Activated CD4-positive, alpha-beta T cell treated with anti-CD3 and anti-CD28 coated beads for 36 hours (primary cell): ENCODE measurements at regions not wholly inside any gene's neighbourhood (a gene's known extent, or its start where the extent isn't known, plus 50 kb on each side); places are given as distances from the start of the nearest gene placed in this dataset.

Source experiments
- ATAC-seq: fragments of 200-7000 bp; cut with Tn5 transposase; one replicate; pipeline ENCODE4 v1.10.0; 2021; ENCODE audit warnings: mild to moderate bottlenecking, moderate library complexity
- CTCF ChIA-PET: fragments of 350-600 bp; sonication (Branson Sonifier 250); formaldehyde crosslinking; loops from one replicate; lab custom pipeline; 2021; ENCODE audit warnings: antibody characterized with exemption; lab: Charles Lee
- POLR2A ChIA-PET: fragments of 350-600 bp; sonication (Branson Sonifier 250); formaldehyde crosslinking; loops from one replicate; lab custom pipeline; 2021; ENCODE audit warnings: antibody characterized with exemption, inconsistent platforms; lab: Charles Lee
- DNase-seq: peaks from one replicate; pipeline ENCODE4 v3.0.0-alpha.2; 2020
- H3K27ac Mint-ChIP-seq: one replicate; pipeline ENCODE4 v1.8.0; 2021; ENCODE audit warnings: mixed read lengths
- H3K27me3 Mint-ChIP-seq: one replicate; pipeline ENCODE4 v1.8.0; 2021; ENCODE audit warnings: mixed read lengths
- H3K36me3 Mint-ChIP-seq: one replicate; pipeline ENCODE4 v1.8.0; 2021; ENCODE audit warnings: low read depth, mixed read lengths
- H3K4me1 Mint-ChIP-seq: one replicate; pipeline ENCODE4 v1.8.0; 2021; ENCODE audit warnings: mixed read lengths
- H3K4me3 Mint-ChIP-seq: one replicate; pipeline ENCODE4 v1.8.0; 2021; ENCODE audit warnings: mild to moderate bottlenecking, moderate library complexity, mixed read lengths
- H3K9me3 Mint-ChIP-seq: one replicate; pipeline ENCODE4 v1.8.0; 2021; ENCODE audit warnings: low read depth, mixed read lengths
- intact Hi-C, 2 experiments: fragments of 100-400 bp; cut with DNase I in 1 of 2; cut with micrococcal nuclease in 1 of 2; formaldehyde crosslinking; loops; one replicate each; pipeline versions ENCODE4 v1.14.2 to v1.15.1; 2022 to 2024; cut with DNase I, micrococcal nuclease

DNA sequence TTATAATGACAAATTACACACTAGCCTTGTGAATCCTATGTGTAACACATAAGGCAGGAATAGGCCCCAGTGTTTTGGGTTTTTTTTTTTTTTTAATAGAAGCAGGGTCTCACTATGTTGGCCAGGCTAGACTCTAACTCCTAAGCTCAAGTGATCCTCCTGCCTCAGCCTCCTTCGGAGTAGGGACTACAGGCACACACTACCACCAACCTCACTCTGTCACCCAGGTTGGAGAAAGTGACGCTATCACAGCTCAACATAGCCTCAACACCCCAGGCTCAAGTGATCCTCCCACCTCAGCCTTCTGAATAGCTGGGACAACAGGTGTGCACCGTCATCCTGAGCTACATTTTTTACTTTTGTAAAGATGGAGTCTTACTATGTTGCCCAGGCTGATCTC is 205.8 kb upstream of the RREB1 start:
- Mint-ChIP-seq H3K4me3 (no peak overlapping the region), H3K36me3 (no peaks in the 10 kb centered on the region), H3K27ac (no peak overlapping the region), H3K27me3 (peaks cover 3% of the 10 kb centered on the region), H3K4me1 (no peaks in the 10 kb centered on the region), H3K9me3 (no peaks in the 10 kb centered on the region)
- CTCF ChIA-PET = no interaction called here
- ATAC-seq (no peak), DNase-seq (no peak)
- intact Hi-C loops = no loop called here
- POLR2A ChIA-PET = no interaction called here

GRCh38 chr6:6905961-6906518 is 201.7 kb upstream of the RREB1 start:
- DNase-seq (no peak), ATAC-seq (no peak)
- H3K9me3 Mint-ChIP-seq = no peaks in the 10 kb centered on the region
- no peak overlapping the region for H3K4me3 Mint-ChIP-seq
- CTCF ChIA-PET = no interaction called here
- H3K27me3 Mint-ChIP-seq = peaks cover 5% of the 10 kb centered on the region
- H3K27ac Mint-ChIP-seq = no peak overlapping the region
- POLR2A ChIA-PET = no interaction called here
- H3K36me3 Mint-ChIP-seq = no peaks in the 10 kb centered on the region
- no peaks in the 10 kb centered on the region for H3K4me1 Mint-ChIP-seq
- intact Hi-C loops = no loop called here

DNA sequence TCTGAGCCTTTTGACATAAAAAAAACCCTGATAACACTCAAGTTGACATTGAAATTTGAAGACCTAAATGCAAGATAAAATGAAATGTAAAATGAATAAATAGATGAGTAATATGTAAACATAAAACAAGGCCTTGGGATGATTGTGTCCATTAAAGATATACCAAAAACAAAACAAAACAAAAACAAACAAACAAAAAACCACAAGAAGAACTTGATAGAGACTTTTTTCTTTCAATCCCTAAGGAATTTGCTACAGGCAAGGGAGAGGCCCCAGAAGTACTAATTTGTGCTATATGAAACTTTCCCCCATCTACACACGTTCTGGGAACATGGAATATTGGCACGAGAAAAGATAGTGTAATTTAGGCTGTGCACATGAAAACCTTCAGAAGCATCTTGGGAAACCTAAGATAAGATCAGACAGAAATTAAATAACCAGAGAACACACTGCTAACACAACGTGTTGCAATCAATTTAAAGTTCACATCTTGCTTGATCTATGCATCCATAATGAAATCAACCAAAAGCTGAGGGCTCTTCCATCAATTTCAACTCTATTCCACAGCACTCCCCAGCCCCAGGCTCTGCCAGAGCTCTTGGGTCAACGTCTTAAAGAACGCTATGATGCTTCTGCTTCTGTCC is 201.1 kb upstream of the RREB1 start:
- DNase-seq = no peak
- peaks cover 7% of the 10 kb centered on the region for H3K27me3 Mint-ChIP-seq
- H3K9me3 Mint-ChIP-seq = no peaks in the 10 kb centered on the region
- no peak overlapping the region for H3K27ac Mint-ChIP-seq
- no peaks in the 10 kb centered on the region for H3K36me3 Mint-ChIP-seq
- POLR2A ChIA-PET = no interaction called here
- CTCF ChIA-PET = interaction anchor here (0.7 to 0.8 kb wide), 2 partner anchors 13 to 818 kb away, joined by 3 to 4 read pairs; no protein-coding TSS in a partner anchor
- intact Hi-C loops = no loop called here
- no peak overlapping the region for H3K4me3 Mint-ChIP-seq
- no peaks in the 10 kb centered on the region for H3K4me1 Mint-ChIP-seq
- no peak for ATAC-seq

DNA sequence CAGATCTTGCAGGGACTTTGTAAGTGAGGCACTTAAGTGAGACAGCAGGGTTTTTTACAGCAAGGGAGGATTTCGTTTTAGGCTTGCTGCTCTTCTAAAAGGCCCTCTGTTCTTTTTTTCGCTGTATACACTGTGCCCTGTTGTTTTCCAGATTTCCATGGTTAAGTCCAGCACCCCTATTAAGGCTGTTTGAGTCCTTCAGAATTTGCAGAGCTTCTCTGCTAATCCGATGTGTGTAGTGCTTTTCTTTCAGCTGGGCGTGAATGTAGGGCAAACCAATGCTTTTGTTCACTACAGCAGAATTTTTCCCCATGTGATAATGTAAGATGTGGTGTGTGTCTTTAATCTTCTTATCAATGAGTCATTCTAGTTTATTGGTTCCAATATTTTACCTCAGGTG is 200.5 kb upstream of the RREB1 start:
- ChIA-PET POLR2A (no interaction called here), CTCF (interaction anchor here (0.7 to 0.8 kb wide), 2 partner anchors 13 to 818 kb away, joined by 3 to 4 read pairs; no protein-coding TSS in a partner anchor)
- Mint-ChIP-seq H3K36me3 (no peaks in the 10 kb centered on the region), H3K27ac (no peak overlapping the region), H3K27me3 (peaks cover 12% of the 10 kb centered on the region), H3K9me3 (no peaks in the 10 kb centered on the region), H3K4me3 (no peak overlapping the region), H3K4me1 (no peaks in the 10 kb centered on the region)
- no peak for ATAC-seq
- no peak for DNase-seq
- intact Hi-C loops = no loop called here

DNA sequence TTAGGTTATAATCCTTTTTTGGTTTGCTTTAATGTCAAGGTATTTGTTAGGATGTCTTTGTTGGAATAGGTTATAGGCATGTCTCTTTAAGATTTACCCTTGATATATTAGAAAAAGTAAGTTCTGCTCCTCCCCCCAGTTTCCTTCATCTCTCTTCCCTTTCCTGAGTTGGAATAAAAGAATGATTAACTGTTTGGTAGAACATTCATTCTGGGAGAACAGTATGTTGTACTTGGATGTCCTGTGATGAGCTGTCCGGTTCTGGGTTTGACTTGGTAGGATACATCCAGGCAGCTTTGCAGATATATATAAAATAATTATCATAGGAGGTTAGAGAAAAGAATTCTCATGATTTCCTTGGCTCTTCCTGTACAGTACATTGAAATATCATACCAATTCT is 199.6 kb upstream of the RREB1 start:
- Mint-ChIP-seq H3K4me1 (no peaks in the 10 kb centered on the region), H3K9me3 (no peaks in the 10 kb centered on the region), H3K27ac (no peak overlapping the region), H3K27me3 (peaks cover 21% of the 10 kb centered on the region), H3K36me3 (no peaks in the 10 kb centered on the region), H3K4me3 (no peak overlapping the region)
- ATAC-seq (no peak), DNase-seq (no peak)
- intact Hi-C loops = no loop called here
- POLR2A ChIA-PET = no interaction called here
- CTCF ChIA-PET = no interaction called here

DNA sequence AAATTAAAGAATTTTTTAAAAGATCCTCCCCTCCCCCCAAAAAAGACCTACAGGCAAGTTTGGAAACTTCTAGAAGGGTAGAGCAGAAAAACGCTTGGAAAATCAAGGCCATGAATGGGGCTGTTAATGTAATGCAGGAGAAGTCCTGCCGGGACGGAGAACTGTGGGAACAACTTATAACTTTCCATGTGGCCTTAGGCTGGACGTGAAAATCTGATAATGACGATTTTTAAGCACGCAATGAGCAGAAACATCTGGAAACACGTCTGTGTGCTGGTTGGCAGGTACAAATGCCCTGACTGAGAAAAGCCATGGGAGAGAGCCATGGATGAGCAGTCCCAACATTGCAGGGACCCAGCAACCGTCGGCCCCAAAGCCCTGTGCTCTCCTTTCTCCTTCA is 198.7 kb upstream of the RREB1 start:
- H3K27ac Mint-ChIP-seq = no peak overlapping the region
- ChIA-PET POLR2A (no interaction called here), CTCF (no interaction called here)
- H3K27me3 Mint-ChIP-seq = peaks cover 29% of the 10 kb centered on the region
- no peak for ATAC-seq
- no peaks in the 10 kb centered on the region for H3K4me1 Mint-ChIP-seq
- intact Hi-C loops = no loop called here
- H3K4me3 Mint-ChIP-seq = no peak overlapping the region
- no peaks in the 10 kb centered on the region for H3K9me3 Mint-ChIP-seq
- no peaks in the 10 kb centered on the region for H3K36me3 Mint-ChIP-seq
- no peak for DNase-seq

DNA sequence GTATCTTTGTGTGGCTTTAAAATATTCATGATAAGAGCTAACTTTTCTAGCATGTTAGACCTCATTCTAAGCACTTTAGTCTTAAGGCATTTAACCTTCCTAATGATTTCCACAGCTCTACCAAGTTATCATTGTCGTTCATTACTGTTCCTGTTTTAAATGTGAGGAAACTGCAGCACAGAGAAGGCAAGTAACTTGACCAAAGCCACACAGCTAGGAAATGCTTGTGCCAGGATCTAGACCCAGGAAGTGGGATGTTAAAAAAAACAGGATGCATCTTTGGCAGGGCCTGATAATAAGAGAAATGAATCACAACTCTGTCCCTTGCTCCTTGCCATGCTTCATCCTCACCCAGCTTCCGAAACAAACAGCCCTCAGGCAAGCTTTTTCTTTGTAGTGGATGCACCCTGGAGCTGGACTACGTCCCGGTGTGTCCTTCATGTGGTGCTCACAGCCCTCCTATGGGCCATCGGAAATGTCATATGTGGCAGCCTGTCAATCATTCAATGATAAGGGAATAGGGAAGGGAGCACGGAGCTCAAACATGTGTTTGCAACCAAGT is 196.9 kb upstream of the RREB1 start:
- POLR2A ChIA-PET = no interaction called here
- ATAC-seq = no peak
- no peaks in the 10 kb centered on the region for H3K9me3 Mint-ChIP-seq
- peaks cover 33% of the 10 kb centered on the region for H3K27me3 Mint-ChIP-seq
- H3K4me3 Mint-ChIP-seq = no peak overlapping the region
- DNase-seq = no peak
- no peak overlapping the region for H3K27ac Mint-ChIP-seq
- intact Hi-C loops = loop anchor here in 1 of 2 experiments (10.0 kb wide), 1 partner anchor 334 kb away; no protein-coding TSS in a partner anchor
- H3K36me3 Mint-ChIP-seq = no peaks in the 10 kb centered on the region
- peaks cover 4% of the 10 kb centered on the region for H3K4me1 Mint-ChIP-seq
- CTCF ChIA-PET = interaction anchor here (0.9 kb wide), 1 partner anchor 214 kb away, joined by 3 read pairs; no protein-coding TSS in a partner anchor

- peaks cover 33% of the 10 kb centered on the region for H3K27me3 Mint-ChIP-seq
- intact Hi-C loops = loop anchor here in 1 of 2 experiments (10.0 kb wide), 1 partner anchor 333 kb away; no protein-coding TSS in a partner anchor
- no peak overlapping the region for H3K4me3 Mint-ChIP-seq
- H3K36me3 Mint-ChIP-seq = no peaks in the 10 kb centered on the region
- H3K27ac Mint-ChIP-seq = no peak overlapping the region
- no peak for ATAC-seq
- peaks cover 10% of the 10 kb centered on the region for H3K4me1 Mint-ChIP-seq
- H3K9me3 Mint-ChIP-seq = no peaks in the 10 kb centered on the region
- POLR2A ChIA-PET = no interaction called here
- no peak for DNase-seq
- CTCF ChIA-PET = no interaction called here
Measured at GRCh38 chr6:6911391-6911790, 196.4 kb upstream of the RREB1 start.

GRCh38 chr6:6912817-6913744 is 194.7 kb upstream of the RREB1 start:
- no peak for DNase-seq
- Mint-ChIP-seq H3K27me3 (peaks cover 37% of the 10 kb centered on the region), H3K9me3 (no peaks in the 10 kb centered on the region), H3K27ac (no peak overlapping the region), H3K36me3 (no peaks in the 10 kb centered on the region), H3K4me3 (no peak overlapping the region), H3K4me1 (peaks cover 22% of the 10 kb centered on the region)
- ChIA-PET CTCF (interaction anchor here (1.4 kb wide), 1 partner anchor 163 kb away, joined by 3 read pairs; no protein-coding TSS in a partner anchor), POLR2A (no interaction called here)
- intact Hi-C loops = loop anchor here in 1 of 2 experiments (10.0 kb wide), 1 partner anchor 332 kb away; no protein-coding TSS in a partner anchor
- no peak for ATAC-seq

DNA sequence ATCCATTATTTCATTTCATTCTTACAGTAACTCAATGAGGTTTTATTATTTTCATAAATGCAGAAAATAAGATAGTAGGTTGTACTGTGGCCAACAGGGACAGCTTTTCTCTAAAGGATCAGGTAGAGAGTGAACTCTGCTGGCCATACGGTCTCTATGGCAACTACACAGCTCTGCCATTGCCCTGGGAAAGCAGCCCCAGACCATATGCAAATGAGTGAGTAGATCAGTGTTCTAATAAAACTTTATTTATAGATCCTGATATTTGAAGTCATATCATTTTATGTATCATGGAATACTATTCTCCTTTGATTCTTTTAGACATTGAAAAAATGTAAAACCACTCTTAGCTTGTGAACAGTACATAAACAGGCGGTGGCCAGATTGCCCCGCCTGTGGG is 192.5 kb upstream of the RREB1 start:
- ChIA-PET POLR2A (no interaction called here), CTCF (interaction anchor here (1.1 kb wide), 1 partner anchor 368 kb away, joined by 3 read pairs; no protein-coding TSS in a partner anchor)
- H3K27ac Mint-ChIP-seq = no peak overlapping the region
- ATAC-seq (no peak), DNase-seq (no peak)
- intact Hi-C loops = loop anchor here (5.0 to 10.0 kb wide), 4 partner anchors 103 to 398 kb away; no protein-coding TSS in a partner anchor
- peaks cover 40% of the 10 kb centered on the region for H3K27me3 Mint-ChIP-seq
- no peaks in the 10 kb centered on the region for H3K9me3 Mint-ChIP-seq
- H3K4me1 Mint-ChIP-seq = peaks cover 31% of the 10 kb centered on the region
- no peak overlapping the region for H3K4me3 Mint-ChIP-seq
- H3K36me3 Mint-ChIP-seq = no peaks in the 10 kb centered on the region
